ENCODE measurements at regions not wholly inside any gene's neighbourhood (a gene's known extent, or its start where the extent isn't known, plus 50 kb on each side); places are given as distances from the start of the nearest gene placed in this dataset.

DNA sequence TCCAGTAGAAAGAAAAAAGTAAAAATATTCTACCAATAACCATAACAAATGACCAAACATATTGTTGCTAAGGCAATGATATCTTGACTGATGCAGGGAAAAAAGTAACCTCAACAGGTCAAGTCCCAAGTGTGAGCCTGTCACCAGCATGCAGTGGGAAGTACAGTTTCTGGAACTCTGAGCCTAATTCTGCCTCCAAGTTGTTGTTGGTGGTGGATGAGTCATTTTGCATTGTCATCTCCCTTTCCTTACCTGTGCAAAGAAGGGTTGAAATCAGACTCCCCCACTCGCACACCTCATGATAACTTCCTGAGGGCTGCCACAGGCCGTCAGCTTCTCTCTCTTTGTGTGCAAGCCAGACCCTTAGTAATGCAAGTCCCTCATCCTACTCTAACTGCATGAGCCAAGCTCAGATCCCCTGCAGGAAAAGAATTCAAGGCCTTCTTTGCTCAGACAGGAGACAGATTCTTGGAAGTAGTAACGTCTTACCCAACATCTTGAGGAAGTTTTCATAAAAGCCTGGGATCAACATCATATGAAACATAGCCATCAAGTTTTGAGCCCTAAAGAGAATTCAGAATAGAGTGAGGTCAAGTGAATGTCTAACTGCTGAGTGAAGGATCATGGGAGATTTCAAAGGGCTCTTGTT is 207.6 kb upstream of the FOXA2 start:
- TF ChIP-seq, protein P1, sequence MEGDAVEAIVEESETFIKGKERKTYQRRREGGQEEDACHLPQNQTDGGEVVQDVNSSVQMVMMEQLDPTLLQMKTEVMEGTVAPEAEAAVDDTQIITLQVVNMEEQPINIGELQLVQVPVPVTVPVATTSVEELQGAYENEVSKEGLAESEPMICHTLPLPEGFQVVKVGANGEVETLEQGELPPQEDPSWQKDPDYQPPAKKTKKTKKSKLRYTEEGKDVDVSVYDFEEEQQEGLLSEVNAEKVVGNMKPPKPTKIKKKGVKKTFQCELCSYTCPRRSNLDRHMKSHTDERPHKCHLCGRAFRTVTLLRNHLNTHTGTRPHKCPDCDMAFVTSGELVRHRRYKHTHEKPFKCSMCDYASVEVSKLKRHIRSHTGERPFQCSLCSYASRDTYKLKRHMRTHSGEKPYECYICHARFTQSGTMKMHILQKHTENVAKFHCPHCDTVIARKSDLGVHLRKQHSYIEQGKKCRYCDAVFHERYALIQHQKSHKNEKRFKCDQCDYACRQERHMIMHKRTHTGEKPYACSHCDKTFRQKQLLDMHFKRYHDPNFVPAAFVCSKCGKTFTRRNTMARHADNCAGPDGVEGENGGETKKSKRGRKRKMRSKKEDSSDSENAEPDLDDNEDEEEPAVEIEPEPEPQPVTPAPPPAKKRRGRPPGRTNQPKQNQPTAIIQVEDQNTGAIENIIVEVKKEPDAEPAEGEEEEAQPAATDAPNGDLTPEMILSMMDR (IDR thresholded peaks at IDR 0.05; ENCODE audit: extremely low read depth, missing control alignments), result no peak
- DNase-seq (ENCODE audit: low spot score), result no peak

DNA sequence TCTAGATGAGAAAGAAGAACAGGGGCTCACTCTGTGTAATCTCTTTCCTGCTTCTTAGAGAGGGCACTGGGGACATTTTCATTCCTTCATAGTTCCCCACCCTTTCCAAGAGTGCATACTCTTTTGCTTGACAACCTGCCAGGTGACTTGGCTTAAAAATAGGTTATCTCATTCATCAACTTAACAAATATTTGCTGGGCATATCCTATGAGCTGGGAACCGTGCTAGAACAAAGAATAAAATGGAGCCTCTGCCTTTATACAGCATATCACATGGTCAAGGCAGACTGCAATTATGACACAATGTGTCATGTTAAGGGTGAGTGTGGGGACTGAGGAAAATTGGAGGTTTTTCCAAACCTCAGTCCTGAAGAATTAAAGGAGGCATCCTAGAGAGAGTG is 209.8 kb upstream of the FOXA2 start:
- no peak for DNase-seq (ENCODE audit: low spot score)

DNA sequence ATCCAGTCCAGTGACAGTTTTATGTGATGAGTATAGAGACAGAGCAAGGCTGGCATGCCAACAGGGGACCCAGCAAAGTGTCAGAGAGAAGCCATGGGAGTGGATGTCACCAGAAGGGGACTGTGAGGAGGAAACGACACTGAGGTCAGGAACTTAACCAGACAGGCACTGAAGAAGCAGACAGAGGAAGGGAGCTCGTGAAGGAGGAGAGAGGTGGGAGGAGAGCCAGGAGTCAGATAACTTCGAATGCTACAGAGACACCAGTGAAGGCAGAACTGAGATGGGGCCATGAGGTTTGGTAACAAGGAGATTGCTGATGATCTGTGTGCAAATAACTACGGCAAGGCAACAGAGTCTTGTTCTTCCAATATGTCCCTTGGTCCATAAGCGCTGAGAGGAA is 211.1 kb upstream of the FOXA2 start:
- TF ChIP-seq, protein P1 (IDR thresholded peaks at IDR 0.05; ENCODE audit: extremely low read depth, missing control alignments), result no peak
- no peak for DNase-seq (ENCODE audit: low spot score)

More for the DNA sequence above, 209.8 kb upstream of the FOXA2 start:
- TF ChIP-seq, protein P1 (IDR thresholded peaks at IDR 0.05; ENCODE audit: extremely low read depth, missing control alignments), result no peak

GRCh38 chr20:22795871-22796270 is 211.5 kb upstream of the FOXA2 start:
- TF ChIP-seq, protein P1 (IDR thresholded peaks at IDR 0.05; ENCODE audit: extremely low read depth, missing control alignments), result no peak
- no peak for DNase-seq (ENCODE audit: low spot score)

GRCh38 chr20:22796469-22797077 is 212.2 kb upstream of the FOXA2 start:
- TF ChIP-seq, protein P1 (IDR thresholded peaks at IDR 0.05; ENCODE audit: extremely low read depth, missing control alignments), result no peak

DNA sequence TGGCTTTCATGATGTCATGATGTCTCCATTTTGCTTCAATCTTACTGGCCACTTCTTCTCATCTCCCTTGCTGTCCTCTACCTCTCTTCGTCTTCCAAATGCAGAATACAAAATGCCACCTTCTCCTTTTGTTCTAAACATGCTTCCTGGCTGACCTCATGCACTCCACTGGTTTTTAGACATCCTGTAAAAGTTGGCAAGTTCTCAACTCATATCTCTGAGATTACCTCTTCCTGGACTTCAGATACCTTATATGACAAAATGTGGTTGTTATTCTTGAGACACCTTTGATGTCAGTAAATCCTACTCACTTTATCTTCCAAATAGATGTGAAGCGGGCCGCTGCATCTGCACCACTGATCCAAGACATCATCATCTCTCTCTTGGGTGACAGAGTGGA is 212.7 kb upstream of the FOXA2 start:
- TF ChIP-seq, protein P1 (IDR thresholded peaks at IDR 0.05; ENCODE audit: extremely low read depth, missing control alignments), result no peak
- DNase-seq (ENCODE audit: low spot score), result no peak

More at GRCh38 chr20:22796469-22797077, 212.2 kb upstream of the FOXA2 start:
- no peak for DNase-seq (ENCODE audit: low spot score)

- TF ChIP-seq, protein P1 (IDR thresholded peaks at IDR 0.05; ENCODE audit: extremely low read depth, missing control alignments), result no peak
- no peak for DNase-seq (ENCODE audit: low spot score)
These were observed 215.3 kb upstream of the FOXA2 start for GRCh38 chr20:22799687-22800086.

All from GM20000 (cell line).